ENCODE measurements at regions not wholly inside any gene's neighbourhood (a gene's known extent, or its start where the extent isn't known, plus 50 kb on each side); places are given as distances from the start of the nearest gene placed in this dataset.

DNA sequence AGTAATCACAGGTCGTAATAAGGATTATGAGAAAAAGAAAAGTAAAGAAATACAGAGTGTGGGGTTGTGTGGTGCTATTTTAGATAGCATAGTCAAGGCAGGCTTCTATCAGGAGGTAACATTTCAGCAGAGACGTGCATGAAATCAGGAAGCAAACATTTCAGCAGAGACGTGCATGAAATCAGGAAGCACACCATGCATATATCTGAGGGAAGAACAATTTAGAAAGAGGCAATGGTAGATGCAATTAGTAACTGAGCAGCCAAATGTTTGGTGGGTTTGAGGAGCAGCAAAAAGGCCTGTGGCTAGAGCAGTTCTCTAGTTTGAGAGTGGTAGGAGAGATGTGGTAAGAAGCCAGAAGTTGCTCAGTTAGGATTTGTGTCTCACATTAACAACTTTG lies 713.7 kb downstream of the ADCYAP1 start:
- TF ChIP-seq, protein P1, sequence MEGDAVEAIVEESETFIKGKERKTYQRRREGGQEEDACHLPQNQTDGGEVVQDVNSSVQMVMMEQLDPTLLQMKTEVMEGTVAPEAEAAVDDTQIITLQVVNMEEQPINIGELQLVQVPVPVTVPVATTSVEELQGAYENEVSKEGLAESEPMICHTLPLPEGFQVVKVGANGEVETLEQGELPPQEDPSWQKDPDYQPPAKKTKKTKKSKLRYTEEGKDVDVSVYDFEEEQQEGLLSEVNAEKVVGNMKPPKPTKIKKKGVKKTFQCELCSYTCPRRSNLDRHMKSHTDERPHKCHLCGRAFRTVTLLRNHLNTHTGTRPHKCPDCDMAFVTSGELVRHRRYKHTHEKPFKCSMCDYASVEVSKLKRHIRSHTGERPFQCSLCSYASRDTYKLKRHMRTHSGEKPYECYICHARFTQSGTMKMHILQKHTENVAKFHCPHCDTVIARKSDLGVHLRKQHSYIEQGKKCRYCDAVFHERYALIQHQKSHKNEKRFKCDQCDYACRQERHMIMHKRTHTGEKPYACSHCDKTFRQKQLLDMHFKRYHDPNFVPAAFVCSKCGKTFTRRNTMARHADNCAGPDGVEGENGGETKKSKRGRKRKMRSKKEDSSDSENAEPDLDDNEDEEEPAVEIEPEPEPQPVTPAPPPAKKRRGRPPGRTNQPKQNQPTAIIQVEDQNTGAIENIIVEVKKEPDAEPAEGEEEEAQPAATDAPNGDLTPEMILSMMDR (IDR thresholded peaks at IDR 0.05; ENCODE audit: insufficient read depth, low read depth, low read length), result no peak
- no peak for TF ChIP-seq EZH2 (IDR thresholded peaks at IDR 0.05; ENCODE audit: insufficient read depth, low read length)

Measured in astrocyte (in vitro differentiated cells and primary cell).